Activated naive CD8-positive, alpha-beta T cell treated with anti-CD3 and anti-CD28 coated beads for 36 hours (primary cell): ENCODE measurements at regions not wholly inside any gene's neighbourhood (a gene's known extent, or its start where the extent isn't known, plus 50 kb on each side); places are given as distances from the start of the nearest gene placed in this dataset.

Experiments
- DNase-seq: peaks from one replicate; pipeline ENCODE4 v3.0.0; 2021
- H3K27ac Mint-ChIP-seq: one replicate; pipeline ENCODE4 v1.8.0; 2022; ENCODE audit warnings: mild to moderate bottlenecking, moderate library complexity, mixed read lengths
- H3K27me3 Mint-ChIP-seq: one replicate; pipeline ENCODE4 v1.8.0; 2022; ENCODE audit warnings: mild to moderate bottlenecking, mixed read lengths
- H3K36me3 Mint-ChIP-seq: one replicate; pipeline ENCODE4 v1.8.0; 2021; ENCODE audit warnings: mild to moderate bottlenecking, mixed read lengths
- H3K4me1 Mint-ChIP-seq: one replicate; pipeline ENCODE4 v1.8.0; 2021; ENCODE audit warnings: mixed read lengths
- H3K4me3 Mint-ChIP-seq: one replicate; pipeline ENCODE4 v1.8.0; 2022; ENCODE audit warnings: mild to moderate bottlenecking, moderate library complexity, mixed read lengths
- H3K9me3 Mint-ChIP-seq: one replicate; pipeline ENCODE4 v1.8.0; 2022; ENCODE audit warnings: mixed read lengths

GRCh38 chr16:85387731-85388295 is 225.3 kb upstream of the GSE1 start:
- Mint-ChIP-seq H3K4me1 (no peaks in the 10 kb centered on the region), H3K9me3 (no peaks in the 10 kb centered on the region), H3K27ac (no peak overlapping the region), H3K27me3 (peaks cover 3% of the 10 kb centered on the region), H3K4me3 (no peak overlapping the region), H3K36me3 (no peaks in the 10 kb centered on the region)
- no peak for DNase-seq

GRCh38 chr16:85389679-85390470 is 223.2 kb upstream of the GSE1 start:
- DNase-seq: no peak
- H3K27ac Mint-ChIP-seq: no peak overlapping the region
- H3K9me3 Mint-ChIP-seq: no peaks in the 10 kb centered on the region
- no peak overlapping the region for H3K4me3 Mint-ChIP-seq
- no peaks in the 10 kb centered on the region for H3K4me1 Mint-ChIP-seq
- H3K27me3 Mint-ChIP-seq: no peaks in the 10 kb centered on the region
- no peaks in the 10 kb centered on the region for H3K36me3 Mint-ChIP-seq

- Mint-ChIP-seq H3K4me3 (no peak overlapping the region), H3K4me1 (no peaks in the 10 kb centered on the region), H3K27ac (no peak overlapping the region), H3K9me3 (no peaks in the 10 kb centered on the region), H3K36me3 (no peaks in the 10 kb centered on the region), H3K27me3 (no peaks in the 10 kb centered on the region)
- no peak for DNase-seq
These were observed 222.5 kb upstream of the GSE1 start for GRCh38 chr16:85390511-85391174.

GRCh38 chr16:85391175-85391707 is 221.9 kb upstream of the GSE1 start:
- Mint-ChIP-seq H3K27me3 (no peaks in the 10 kb centered on the region), H3K9me3 (no peaks in the 10 kb centered on the region), H3K27ac (no peak overlapping the region), H3K4me3 (no peak overlapping the region), H3K4me1 (no peaks in the 10 kb centered on the region), H3K36me3 (no peaks in the 10 kb centered on the region)
- DNase-seq: no peak

- no peak overlapping the region for H3K4me3 Mint-ChIP-seq
- no peaks in the 10 kb centered on the region for H3K4me1 Mint-ChIP-seq
- H3K27me3 Mint-ChIP-seq: no peaks in the 10 kb centered on the region
- DNase-seq: no peak
- no peak overlapping the region for H3K27ac Mint-ChIP-seq
- H3K36me3 Mint-ChIP-seq: no peaks in the 10 kb centered on the region
- no peaks in the 10 kb centered on the region for H3K9me3 Mint-ChIP-seq
These were observed 221.1 kb upstream of the GSE1 start for GRCh38 chr16:85391769-85392583.

DNA sequence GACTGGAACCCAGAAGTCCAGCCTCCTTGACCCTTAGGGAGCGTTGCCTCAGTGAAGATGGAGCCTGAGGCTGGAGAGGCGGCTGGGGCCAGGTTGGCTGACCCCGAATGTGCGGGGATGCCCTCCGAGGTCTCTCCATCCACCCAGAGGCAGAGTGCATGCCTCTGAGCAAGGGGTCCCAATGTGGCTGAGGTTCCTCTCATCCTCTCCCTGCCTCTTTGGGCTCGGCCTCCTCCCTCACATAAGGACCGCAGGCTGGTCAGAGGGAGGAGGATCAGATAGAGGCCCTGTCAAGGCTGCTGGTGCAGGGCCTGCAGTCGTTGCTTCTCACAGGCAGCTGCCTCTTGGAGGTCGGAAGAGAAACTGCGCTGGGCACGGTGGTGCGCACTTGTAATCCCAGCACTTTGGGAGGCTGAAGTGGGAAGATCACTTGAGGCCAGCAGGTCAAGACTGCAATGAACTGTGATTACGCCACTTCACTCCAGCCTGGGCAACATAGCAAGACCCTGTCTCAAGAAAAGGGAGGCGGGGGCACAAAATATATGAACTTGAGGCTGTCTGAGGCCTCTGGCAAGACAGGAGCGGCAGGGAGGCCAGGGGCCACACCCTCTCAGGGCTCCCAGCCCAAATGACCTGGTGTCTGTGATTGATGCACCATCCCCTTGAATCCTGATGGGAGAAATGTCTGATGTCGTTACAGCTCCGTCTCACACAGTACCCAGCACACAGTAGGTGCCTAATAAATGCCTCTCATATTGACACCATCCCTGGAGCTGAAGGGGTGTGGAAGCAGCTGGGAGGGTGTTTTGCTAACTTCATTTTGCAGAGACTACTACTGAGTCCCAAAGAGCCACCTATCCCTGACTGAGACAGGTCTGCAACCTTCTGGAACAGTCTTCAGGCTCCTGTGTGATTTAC is 220.1 kb upstream of the GSE1 start:
- Mint-ChIP-seq H3K4me1 (no peaks in the 10 kb centered on the region), H3K4me3 (no peak overlapping the region), H3K36me3 (no peaks in the 10 kb centered on the region), H3K27me3 (no peaks in the 10 kb centered on the region), H3K27ac (no peak overlapping the region), H3K9me3 (no peaks in the 10 kb centered on the region)
- DNase-seq: no peak

DNA sequence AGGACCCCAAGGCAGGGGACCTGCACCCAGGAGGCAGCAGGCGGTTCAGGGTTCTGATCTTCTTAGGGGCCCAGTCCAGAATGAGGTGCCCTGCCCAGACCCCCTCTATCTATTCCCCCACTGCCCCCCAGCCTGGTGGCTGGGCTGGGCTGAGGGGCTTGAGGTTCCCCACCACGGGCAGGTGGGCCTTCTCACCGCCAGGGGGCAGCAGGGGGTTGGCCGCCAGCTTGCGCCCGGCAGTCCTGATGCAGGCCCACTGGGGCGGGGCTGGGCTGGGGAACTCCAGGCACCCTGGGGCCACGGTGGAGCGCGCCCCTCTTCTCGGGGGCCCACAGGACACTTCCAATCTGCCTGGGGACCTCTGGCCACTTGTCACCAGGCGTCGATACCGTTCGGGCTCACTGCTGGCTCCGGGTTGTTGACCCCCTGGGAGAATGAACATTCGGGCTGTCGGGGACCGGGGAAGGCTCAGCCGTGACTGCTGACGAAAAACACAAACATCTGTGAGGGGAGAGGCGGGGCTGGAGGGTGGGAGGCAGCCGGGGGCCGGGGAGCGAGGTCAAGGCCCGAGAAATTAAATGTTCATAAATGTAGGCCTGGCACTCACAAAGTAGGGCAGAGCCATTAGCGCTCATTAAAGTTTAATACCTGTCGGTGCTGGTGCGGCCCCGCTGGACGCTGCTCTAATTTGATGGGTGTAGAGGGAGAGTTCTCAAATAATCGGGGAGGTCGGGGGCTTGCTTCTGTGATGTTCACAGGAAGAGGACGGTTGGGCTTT is 219.3 kb upstream of the GSE1 start:
- H3K27me3 Mint-ChIP-seq: no peaks in the 10 kb centered on the region
- peak; percentile 76 for DNase-seq
- H3K27ac Mint-ChIP-seq: no peak overlapping the region
- no peaks in the 10 kb centered on the region for H3K36me3 Mint-ChIP-seq
- no peaks in the 10 kb centered on the region for H3K9me3 Mint-ChIP-seq
- no peaks in the 10 kb centered on the region for H3K4me1 Mint-ChIP-seq
- no peak overlapping the region for H3K4me3 Mint-ChIP-seq

- DNase-seq: no peak
- H3K27me3 Mint-ChIP-seq: no peaks in the 10 kb centered on the region
- no peaks in the 10 kb centered on the region for H3K9me3 Mint-ChIP-seq
- no peak overlapping the region for H3K27ac Mint-ChIP-seq
- no peak overlapping the region for H3K4me3 Mint-ChIP-seq
- no peaks in the 10 kb centered on the region for H3K36me3 Mint-ChIP-seq
- H3K4me1 Mint-ChIP-seq: no peaks in the 10 kb centered on the region
These were observed 218.5 kb upstream of the GSE1 start for GRCh38 chr16:85394456-85395206.

DNA sequence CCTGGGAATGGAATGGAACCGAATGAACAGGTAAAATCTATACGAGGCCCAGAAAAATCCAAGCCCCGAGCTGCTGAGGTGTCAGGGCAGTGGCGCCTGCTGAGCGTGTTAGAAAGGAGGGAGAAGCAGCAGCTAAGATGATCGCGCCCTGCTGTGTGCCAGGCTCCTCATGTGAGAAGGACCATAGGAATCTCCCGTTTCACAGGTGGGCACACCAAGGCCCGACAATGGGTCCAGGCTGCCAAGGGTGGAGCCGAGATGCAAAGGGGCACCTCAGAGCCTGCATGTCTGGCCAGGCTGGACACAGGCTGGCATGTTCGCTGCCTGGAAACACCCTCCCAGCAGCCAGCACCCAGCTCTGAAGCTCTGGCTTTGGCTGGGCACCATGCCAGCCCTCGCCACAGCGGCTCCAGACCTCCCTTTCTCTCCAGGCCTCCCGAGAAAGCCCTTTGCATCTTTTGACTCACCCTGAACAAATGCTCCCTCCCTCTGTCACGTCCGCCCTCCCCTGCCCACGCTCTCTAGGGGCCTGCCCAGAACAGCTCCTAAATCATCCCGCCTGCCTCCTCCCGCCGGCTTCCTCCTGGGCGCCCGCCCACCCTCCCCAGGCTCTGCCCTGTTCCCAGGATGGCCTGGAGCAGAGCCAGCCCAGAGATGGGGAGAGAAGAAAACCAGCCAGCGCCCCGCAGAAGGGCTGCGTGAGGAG is 217.8 kb upstream of the GSE1 start:
- H3K4me1 Mint-ChIP-seq: no peaks in the 10 kb centered on the region
- no peaks in the 10 kb centered on the region for H3K27me3 Mint-ChIP-seq
- H3K36me3 Mint-ChIP-seq: no peaks in the 10 kb centered on the region
- no peak overlapping the region for H3K27ac Mint-ChIP-seq
- no peaks in the 10 kb centered on the region for H3K9me3 Mint-ChIP-seq
- no peak overlapping the region for H3K4me3 Mint-ChIP-seq
- no peak for DNase-seq

DNA sequence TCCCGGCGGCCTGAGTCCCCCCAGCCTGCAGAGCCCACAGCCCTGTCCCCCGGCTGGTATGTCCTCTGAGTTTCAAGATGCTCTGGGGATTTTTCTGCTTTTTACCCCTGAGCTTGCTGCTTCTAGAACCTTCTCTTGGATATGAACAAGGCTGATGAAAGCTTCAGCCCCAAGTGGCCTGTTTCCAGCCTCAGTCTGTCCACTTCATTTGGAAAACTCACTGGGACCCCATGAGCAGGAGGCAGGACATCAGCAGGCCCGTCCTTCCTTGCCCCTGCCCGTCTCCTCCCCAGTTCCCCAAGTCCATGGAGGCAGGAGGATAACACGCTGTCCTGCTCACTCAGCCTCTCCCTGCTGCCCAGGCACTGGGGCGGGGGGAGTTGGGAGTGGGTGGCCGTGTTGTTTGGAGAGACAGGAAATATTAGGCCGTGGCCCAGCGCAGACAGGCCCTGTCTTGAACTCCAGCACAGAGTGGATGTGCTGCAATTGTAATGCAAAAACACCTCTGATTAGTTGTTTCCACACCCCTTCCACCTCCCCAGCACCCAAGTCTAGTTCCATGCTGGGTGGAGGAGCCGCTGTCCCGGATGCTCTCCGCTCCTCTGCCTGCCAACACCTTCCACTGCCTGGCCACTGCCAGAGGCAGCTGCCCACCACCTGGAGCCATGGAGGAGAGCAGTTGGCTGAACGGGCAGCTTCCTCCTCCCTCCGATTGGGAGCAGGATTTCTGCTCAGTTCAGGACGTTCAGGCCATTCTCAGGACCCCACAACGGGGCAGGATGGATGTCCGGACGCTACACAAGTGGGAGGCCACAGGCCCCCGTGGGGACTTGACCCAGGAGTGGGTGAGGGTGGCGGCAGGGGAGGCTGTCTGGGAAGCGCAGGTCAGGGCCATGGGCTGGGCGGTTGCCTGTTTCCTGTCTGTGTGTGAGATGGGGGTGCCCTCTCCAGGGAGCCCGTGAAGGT is 216.9 kb upstream of the GSE1 start:
- no peaks in the 10 kb centered on the region for H3K36me3 Mint-ChIP-seq
- no peak overlapping the region for H3K4me3 Mint-ChIP-seq
- no peak overlapping the region for H3K27ac Mint-ChIP-seq
- H3K27me3 Mint-ChIP-seq: no peaks in the 10 kb centered on the region
- H3K9me3 Mint-ChIP-seq: no peaks in the 10 kb centered on the region
- H3K4me1 Mint-ChIP-seq: no peaks in the 10 kb centered on the region
- DNase-seq: no peak

GRCh38 chr16:85396879-85397871 is 215.9 kb upstream of the GSE1 start:
- Mint-ChIP-seq H3K9me3 (no peaks in the 10 kb centered on the region), H3K4me3 (no peak overlapping the region), H3K36me3 (no peaks in the 10 kb centered on the region), H3K4me1 (no peaks in the 10 kb centered on the region), H3K27me3 (no peaks in the 10 kb centered on the region), H3K27ac (no peak overlapping the region)
- DNase-seq: no peak
